Smooth muscle cell (in vitro differentiated cells): ENCODE measurements at regions not wholly inside any gene's neighbourhood (a gene's known extent, or its start where the extent isn't known, plus 50 kb on each side); places are given as distances from the start of the nearest gene placed in this dataset.

Source experiments
- DNase-seq: peaks from one replicate; lab custom pipeline; 2025; ENCODE audit not compliant: unreplicated experiment; lab: John Stamatoyannopoulos, UW
- H2AFZ ChIP-seq: fragments of 200-600 bp; sonication (generic); 2 replicates; pipeline ENCODE4 v1.6.0; 2016; ENCODE audit warnings: antibody characterized with exemption, low read depth, mild to moderate bottlenecking
- H3F3A ChIP-seq: fragments of 200-600 bp; sonication (generic); 2 replicates; pipeline ENCODE4 v1.6.0; 2017; ENCODE audit warnings: antibody characterized with exemption, low read depth
- H3K27ac ChIP-seq: fragments of 200-600 bp; sonication (generic); 2 replicates; pipeline ENCODE4 v1.5.1; 2016; ENCODE audit warnings: low read depth, mild to moderate bottlenecking
- H3K27me3 ChIP-seq: fragments of 200-600 bp; sonication (generic); 2 replicates; pipeline ENCODE4 v1.6.1; 2016; ENCODE audit warnings: low read depth, mild to moderate bottlenecking
- H3K36me3 ChIP-seq: fragments of 200-600 bp; sonication (generic); 2 replicates; pipeline ENCODE4 v1.5.1; 2016; ENCODE audit warnings: low read depth
- H3K4me1 ChIP-seq: fragments of 200-600 bp; sonication (generic); 2 replicates; pipeline ENCODE4 v1.5.1; 2016; ENCODE audit warnings: low read depth
- H3K4me2 ChIP-seq: fragments of 200-600 bp; sonication (generic); 2 replicates; pipeline ENCODE4 v1.6.0; 2016; ENCODE audit warnings: mild to moderate bottlenecking
- H3K4me3 ChIP-seq: fragments of 200-600 bp; sonication (generic); 2 replicates; pipeline ENCODE4 v1.5.1; 2016; ENCODE audit warnings: mild to moderate bottlenecking
- H3K79me2 ChIP-seq: fragments of 200-600 bp; sonication (generic); 2 replicates; pipeline ENCODE4 v1.6.0; 2016; ENCODE audit warnings: low read depth, mild to moderate bottlenecking
- H3K9ac ChIP-seq: fragments of 200-600 bp; sonication (generic); 2 replicates; pipeline ENCODE4 v1.6.0; 2016; ENCODE audit warnings: low read depth
- H3K9me3 ChIP-seq: fragments of 200-600 bp; sonication (generic); replicated peaks from 2 replicates; pipeline ENCODE4 v1.5.1; 2016; ENCODE audit warnings: low read depth
- H4K20me1 ChIP-seq: fragments of 200-600 bp; sonication (generic); 2 replicates; pipeline ENCODE4 v1.6.0; 2016; ENCODE audit warnings: low read depth
- CTCF ChIP-seq: fragments of 200-600 bp; sonication (generic); IDR thresholded peaks from 2 replicates; pipeline ENCODE4 v1.5.1; 2017; ENCODE audit warnings: borderline replicate concordance, mild to moderate bottlenecking, antibody characterized with exemption; ENCODE audit not compliant: insufficient read depth, poor library complexity, severe bottlenecking
- WGBS: methylation state at CpG from one replicate; pipeline ENCODE4 v1.1.7; 2016; ENCODE audit warnings: low lambda C conversion rate; 5-methylcytosine and 5-hydroxymethylcytosine counted together

GRCh38 chr11:116596346-116597260 is 176.2 kb downstream of the BUD13 start:
- Histone ChIP-seq H3K4me3 (no peak overlapping the region), H3K36me3 (no peaks in the 10 kb centered on the region), H3K27ac (no peak overlapping the region), H3F3A (no peaks in the 10 kb centered on the region), H2AFZ (no peak overlapping the region), H4K20me1 (no peaks in the 10 kb centered on the region), H3K4me2 (no peak overlapping the region), H3K4me1 (no peaks in the 10 kb centered on the region), H3K9ac (no peak overlapping the region), H3K9me3 (no peaks in the 10 kb centered on the region), H3K27me3 (peaks cover 15% of the 10 kb centered on the region), H3K79me2 (no peaks in the 10 kb centered on the region)
- DNase-seq, result no peak
- WGBS, result 79% methylated on average over 12 of the region's 12 CpGs
- no peak for TF ChIP-seq CTCF

- Histone ChIP-seq H3K4me2 (no peak overlapping the region), H3K27me3 (peaks cover 22% of the 10 kb centered on the region), H3K4me3 (no peak overlapping the region), H3K9ac (no peak overlapping the region), H3K79me2 (no peaks in the 10 kb centered on the region), H4K20me1 (no peaks in the 10 kb centered on the region), H3K27ac (no peak overlapping the region), H3F3A (no peaks in the 10 kb centered on the region), H3K4me1 (no peaks in the 10 kb centered on the region), H3K36me3 (no peaks in the 10 kb centered on the region), H3K9me3 (no peaks in the 10 kb centered on the region), H2AFZ (no peak overlapping the region)
- DNase-seq, result no peak
- WGBS, result 83% methylated on average over 13 of the region's 13 CpGs
- no peak for TF ChIP-seq CTCF
Measured at GRCh38 chr11:116595305-116595880, 177.4 kb downstream of the BUD13 start.

GRCh38 chr11:116590844-116591570 is 181.8 kb downstream of the BUD13 start:
- H3K4me1 ChIP-seq, result no peaks in the 10 kb centered on the region
- H4K20me1 ChIP-seq, result no peaks in the 10 kb centered on the region

More at GRCh38 chr11:116590844-116591570, 181.8 kb downstream of the BUD13 start:
- TF ChIP-seq CTCF, result no peak
- H3K9me3 ChIP-seq, result no peaks in the 10 kb centered on the region
- no peaks in the 10 kb centered on the region for H3K79me2 ChIP-seq
- no peak overlapping the region for H3K4me2 ChIP-seq
- WGBS, result 94% methylated on average over 10 of the region's 10 CpGs
- H2AFZ ChIP-seq, result no peak overlapping the region
- DNase-seq, result no peak
- H3K27me3 ChIP-seq, result peaks cover 33% of the 10 kb centered on the region
- H3F3A ChIP-seq, result no peaks in the 10 kb centered on the region
- H3K4me3 ChIP-seq, result no peak overlapping the region
- H3K9ac ChIP-seq, result no peak overlapping the region
- H3K27ac ChIP-seq, result no peak overlapping the region
- H3K36me3 ChIP-seq, result no peaks in the 10 kb centered on the region
